Glutamatergic neuron (in vitro differentiated cells): ENCODE measurements at regions not wholly inside any gene's neighbourhood (a gene's known extent, or its start where the extent isn't known, plus 50 kb on each side); places are given as distances from the start of the nearest gene placed in this dataset.

Experiments used
- DNase-seq: peaks from one replicate; pipeline ENCODE4 v3.0.0; 2022
- H3K27ac Mint-ChIP-seq: one replicate; pipeline ENCODE4 v1.8.0; 2020; ENCODE audit warnings: mild to moderate bottlenecking, mixed read lengths, inconsistent platforms; ENCODE audit not compliant: unreplicated experiment
- H3K27me3 Mint-ChIP-seq: one replicate; pipeline ENCODE4 v1.8.0; 2020; ENCODE audit warnings: mild to moderate bottlenecking, moderate library complexity, mixed read lengths, inconsistent platforms; ENCODE audit not compliant: unreplicated experiment
- H3K36me3 Mint-ChIP-seq: one replicate; pipeline ENCODE4 v1.8.0; 2020; ENCODE audit warnings: mild to moderate bottlenecking, mixed read lengths, inconsistent platforms; ENCODE audit not compliant: unreplicated experiment
- H3K4me1 Mint-ChIP-seq: one replicate; pipeline ENCODE4 v1.8.0; 2020; ENCODE audit warnings: mild to moderate bottlenecking, low read depth, mixed read lengths, inconsistent platforms; ENCODE audit not compliant: unreplicated experiment
- H3K4me3 Mint-ChIP-seq: one replicate; pipeline ENCODE4 v1.8.0; 2020; ENCODE audit warnings: mild to moderate bottlenecking, mixed read lengths, inconsistent platforms; ENCODE audit not compliant: unreplicated experiment
- H3K9me3 Mint-ChIP-seq: one replicate; pipeline ENCODE4 v1.8.0; 2020; ENCODE audit warnings: mild to moderate bottlenecking, moderate library complexity, mixed read lengths, inconsistent platforms; ENCODE audit not compliant: unreplicated experiment
- TF ChIP-seq, protein P1 (sequence below): fragments of 200-600 bp; sonication (generic); IDR thresholded peaks from one replicate; pipeline ENCODE4 v1.5.0; 2021; ENCODE audit not compliant: partially characterized antibody, unreplicated experiment

DNA sequence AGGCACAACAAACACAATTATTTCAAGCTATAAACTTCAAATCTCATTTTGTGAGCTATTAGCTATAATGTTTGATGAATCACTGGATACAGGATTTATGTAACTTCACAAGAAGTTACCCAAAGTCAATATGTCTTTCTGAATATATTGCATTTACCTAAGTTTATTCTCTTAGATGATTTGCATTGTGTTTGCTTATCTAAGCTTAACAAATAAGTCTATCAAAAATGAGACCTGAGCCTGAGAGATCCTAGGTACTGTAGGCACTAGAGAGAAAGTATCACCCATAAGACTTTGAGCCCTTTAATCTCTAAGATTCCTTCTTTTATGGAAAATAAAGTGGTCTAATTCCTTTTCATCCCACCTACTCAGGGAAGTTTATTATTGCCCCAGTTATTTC, 178.2 kb downstream of the NAF1 start:
- DNase-seq = no peak
- H3K4me1 Mint-ChIP-seq = peaks cover 11% of the 10 kb centered on the region
- TF ChIP-seq, protein P1, sequence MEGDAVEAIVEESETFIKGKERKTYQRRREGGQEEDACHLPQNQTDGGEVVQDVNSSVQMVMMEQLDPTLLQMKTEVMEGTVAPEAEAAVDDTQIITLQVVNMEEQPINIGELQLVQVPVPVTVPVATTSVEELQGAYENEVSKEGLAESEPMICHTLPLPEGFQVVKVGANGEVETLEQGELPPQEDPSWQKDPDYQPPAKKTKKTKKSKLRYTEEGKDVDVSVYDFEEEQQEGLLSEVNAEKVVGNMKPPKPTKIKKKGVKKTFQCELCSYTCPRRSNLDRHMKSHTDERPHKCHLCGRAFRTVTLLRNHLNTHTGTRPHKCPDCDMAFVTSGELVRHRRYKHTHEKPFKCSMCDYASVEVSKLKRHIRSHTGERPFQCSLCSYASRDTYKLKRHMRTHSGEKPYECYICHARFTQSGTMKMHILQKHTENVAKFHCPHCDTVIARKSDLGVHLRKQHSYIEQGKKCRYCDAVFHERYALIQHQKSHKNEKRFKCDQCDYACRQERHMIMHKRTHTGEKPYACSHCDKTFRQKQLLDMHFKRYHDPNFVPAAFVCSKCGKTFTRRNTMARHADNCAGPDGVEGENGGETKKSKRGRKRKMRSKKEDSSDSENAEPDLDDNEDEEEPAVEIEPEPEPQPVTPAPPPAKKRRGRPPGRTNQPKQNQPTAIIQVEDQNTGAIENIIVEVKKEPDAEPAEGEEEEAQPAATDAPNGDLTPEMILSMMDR = no peak

DNA sequence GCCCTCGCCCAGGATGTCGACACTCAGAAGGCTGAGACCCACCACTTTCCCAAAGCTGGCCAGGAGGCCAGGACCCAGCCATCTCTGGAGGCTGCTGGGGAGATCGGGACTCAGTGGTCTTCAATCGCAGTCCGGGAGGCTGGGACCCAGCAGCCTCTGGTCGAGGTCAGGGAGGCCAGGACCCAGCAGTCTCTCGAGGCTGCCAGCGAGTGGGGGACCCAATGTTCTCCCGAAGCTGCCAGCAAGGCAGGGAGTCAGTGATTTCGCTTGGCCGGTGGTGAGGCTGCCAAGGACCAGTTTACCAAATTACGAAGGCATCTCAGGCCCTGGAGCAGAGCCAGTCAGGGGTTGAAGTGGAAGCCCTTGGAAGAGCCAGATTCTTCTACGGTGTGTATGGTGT, 181.6 kb downstream of the NAF1 start:
- peaks cover 11% of the 10 kb centered on the region for H3K4me1 Mint-ChIP-seq

More for the DNA sequence above, 178.2 kb downstream of the NAF1 start:
- H3K36me3 Mint-ChIP-seq = no peaks in the 10 kb centered on the region
- no peaks in the 10 kb centered on the region for H3K27me3 Mint-ChIP-seq
- no peaks in the 10 kb centered on the region for H3K9me3 Mint-ChIP-seq
- no peak overlapping the region for H3K27ac Mint-ChIP-seq
- H3K4me3 Mint-ChIP-seq = no peak overlapping the region

DNA sequence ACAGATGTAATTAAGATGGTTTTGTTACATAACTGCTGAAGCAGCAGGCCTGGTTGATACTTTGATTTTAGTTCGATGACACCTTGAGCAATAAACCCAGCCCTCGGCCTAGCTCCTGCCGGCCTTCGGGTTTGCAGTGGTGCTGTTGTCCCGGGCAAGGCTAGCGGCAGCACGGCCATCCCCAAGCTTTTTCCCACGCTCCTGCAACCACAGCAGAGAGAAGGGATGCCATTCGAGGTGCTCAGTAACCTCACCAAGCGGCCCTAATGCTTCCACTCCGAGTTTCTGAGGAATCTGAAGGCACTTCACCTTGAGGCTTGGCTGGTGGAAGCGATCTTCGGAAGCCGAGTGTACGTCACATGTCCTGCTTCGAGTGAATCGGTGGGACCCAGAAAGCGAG, 182.1 kb downstream of the NAF1 start:
- TF ChIP-seq, protein P1 = no peak
- no peak overlapping the region for H3K4me3 Mint-ChIP-seq
- peaks cover 11% of the 10 kb centered on the region for H3K4me1 Mint-ChIP-seq
- no peak for DNase-seq
- H3K36me3 Mint-ChIP-seq = no peaks in the 10 kb centered on the region
- no peaks in the 10 kb centered on the region for H3K27me3 Mint-ChIP-seq
- peaks cover 1% of the 10 kb centered on the region for H3K9me3 Mint-ChIP-seq
- no peak overlapping the region for H3K27ac Mint-ChIP-seq

More for the DNA sequence above, 181.6 kb downstream of the NAF1 start:
- H3K36me3 Mint-ChIP-seq = no peaks in the 10 kb centered on the region
- H3K9me3 Mint-ChIP-seq = peaks cover 1% of the 10 kb centered on the region
- no peak for DNase-seq
- no peak overlapping the region for H3K27ac Mint-ChIP-seq
- H3K27me3 Mint-ChIP-seq = no peaks in the 10 kb centered on the region
- H3K4me3 Mint-ChIP-seq = no peak overlapping the region
- TF ChIP-seq, protein P1 = no peak

DNA sequence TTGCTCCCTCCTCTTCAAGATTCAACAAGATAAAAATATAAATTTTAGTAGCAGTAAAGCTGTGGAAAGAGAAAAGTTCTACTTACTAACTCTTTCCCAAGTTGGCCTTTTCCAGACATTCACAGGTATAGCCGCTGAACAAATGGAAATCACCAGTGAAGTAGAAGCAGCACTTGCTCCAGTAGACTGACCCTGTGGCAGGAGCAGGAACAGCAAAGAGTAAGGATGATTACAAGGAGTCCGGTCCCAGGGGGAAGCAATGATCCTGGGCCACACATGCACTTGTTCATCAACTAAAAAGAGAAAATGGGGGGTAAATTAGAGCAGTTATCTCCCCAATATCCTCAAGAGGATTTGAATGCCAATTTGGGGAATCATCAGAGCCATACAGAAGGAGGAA, 184.9 kb downstream of the NAF1 start:
- no peak for DNase-seq
- Mint-ChIP-seq H3K9me3 (peaks cover 1% of the 10 kb centered on the region), H3K4me1 (peaks cover 13% of the 10 kb centered on the region), H3K4me3 (no peak overlapping the region), H3K36me3 (no peaks in the 10 kb centered on the region), H3K27ac (no peak overlapping the region), H3K27me3 (no peaks in the 10 kb centered on the region)
- TF ChIP-seq, protein P1 = no peak

DNA sequence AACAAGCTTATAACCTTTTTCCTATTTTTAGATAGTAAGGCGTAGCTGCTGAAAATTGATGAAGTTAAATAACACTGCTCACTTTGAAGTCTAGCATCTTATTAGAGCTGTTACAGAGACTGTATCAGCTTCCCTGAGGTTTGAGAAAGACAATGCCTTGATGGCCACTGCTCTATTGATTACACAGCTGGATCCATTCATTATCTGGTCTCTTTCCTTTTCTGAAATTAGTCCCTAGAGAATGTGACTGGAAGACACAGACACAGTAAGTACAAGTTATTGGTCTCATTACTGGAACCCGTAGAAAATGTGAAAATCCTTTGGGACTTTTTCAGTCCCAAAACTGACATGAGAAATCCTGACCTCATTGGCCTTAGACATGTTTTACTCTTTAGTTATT, 188.3 kb downstream of the NAF1 start:
- Mint-ChIP-seq H3K27me3 (no peaks in the 10 kb centered on the region), H3K9me3 (peaks cover 1% of the 10 kb centered on the region), H3K27ac (no peak overlapping the region), H3K4me1 (peaks cover 5% of the 10 kb centered on the region), H3K4me3 (no peak overlapping the region), H3K36me3 (no peaks in the 10 kb centered on the region)
- DNase-seq = no peak
- TF ChIP-seq, protein P1 = no peak
